ENCODE measurements at regions not wholly inside any gene's neighbourhood (a gene's known extent, or its start where the extent isn't known, plus 50 kb on each side); places are given as distances from the start of the nearest gene placed in this dataset.

GRCh38 chr4:28369499-28369898, 1508.9 kb downstream of the STIM2 start:
- Histone ChIP-seq H3K4me1 (no peaks in the 10 kb centered on the region), H3K27me3 (no peaks in the 10 kb centered on the region), H3K4me3 (no peak overlapping the region), H3K9me3 (no peaks in the 10 kb centered on the region), H3K27ac (no peak overlapping the region), H3K36me3 (no peaks in the 10 kb centered on the region)
- TF ChIP-seq EP300 (IDR thresholded peaks at IDR 0.05) (no peak), POLR2AphosphoS5 (IDR thresholded peaks at IDR 0.05) (no peak), POLR2A (IDR thresholded peaks at IDR 0.05) (no peak), CTCF (IDR thresholded peaks at IDR 0.05) (no peak)
- WGBS, 2 donors: 90 to 97% methylated on average over 1 of the region's 1 CpG
- ATAC-seq (ENCODE audit: low FRiP score in 2 of 2) (no peak), DNase-seq (no peak)

- TF ChIP-seq CTCF (IDR thresholded peaks at IDR 0.05) (no peak), POLR2AphosphoS5 (IDR thresholded peaks at IDR 0.05) (no peak)
- Histone ChIP-seq H3K27me3 (no peaks in the 10 kb centered on the region), H3K4me3 (no peak overlapping the region), H3K4me1 (no peaks in the 10 kb centered on the region), H3K27ac (no peak overlapping the region), H3K36me3 (no peaks in the 10 kb centered on the region), H3K9me3 (no peaks in the 10 kb centered on the region)
- DNase-seq (no peak), ATAC-seq (ENCODE audit: low FRiP score in 2 of 2) (no peak)
Measured at GRCh38 chr4:28373191-28373590, 1512.5 kb downstream of the STIM2 start.

GRCh38 chr4:28373601-28374000, 1513.0 kb downstream of the STIM2 start:
- DNase-seq: no peak
- H3K4me3 ChIP-seq: no peak overlapping the region
- no peaks in the 10 kb centered on the region for H3K4me1 ChIP-seq
- no peaks in the 10 kb centered on the region for H3K27me3 ChIP-seq
- TF ChIP-seq EP300 (IDR thresholded peaks at IDR 0.05): no peak
- WGBS, 2 donors: 66 to 83% methylated on average over 1 of the region's 1 CpG
- no peaks in the 10 kb centered on the region for H3K9me3 ChIP-seq
- H3K36me3 ChIP-seq: no peaks in the 10 kb centered on the region
- H3K27ac ChIP-seq: no peak overlapping the region
- ATAC-seq (ENCODE audit: low FRiP score in 2 of 2): no peak

GRCh38 chr4:28378109-28378830, 1517.6 kb downstream of the STIM2 start:
- WGBS, 2 donors: 68 to 75% methylated on average over 6 of the region's 6 CpGs

GRCh38 chr4:28385801-28386200, 1525.2 kb downstream of the STIM2 start:
- WGBS, 2 donors: 90 to 94% methylated on average over 2 of the region's 2 CpGs
- Histone ChIP-seq H3K4me3 (no peak overlapping the region), H3K36me3 (no peaks in the 10 kb centered on the region), H3K27ac (no peak overlapping the region), H3K27me3 (no peaks in the 10 kb centered on the region), H3K9me3 (no peaks in the 10 kb centered on the region), H3K4me1 (no peaks in the 10 kb centered on the region)
- TF ChIP-seq POLR2AphosphoS5 (IDR thresholded peaks at IDR 0.05) (no peak), POLR2A (IDR thresholded peaks at IDR 0.05) (no peak)
- no peak for DNase-seq
- no peak for ATAC-seq (ENCODE audit: low FRiP score in 2 of 2)

More at GRCh38 chr4:28378109-28378830, 1517.6 kb downstream of the STIM2 start:
- Histone ChIP-seq H3K4me1 (no peaks in the 10 kb centered on the region), H3K4me3 (no peak overlapping the region), H3K36me3 (no peaks in the 10 kb centered on the region), H3K9me3 (no peaks in the 10 kb centered on the region), H3K27ac (no peak overlapping the region), H3K27me3 (no peaks in the 10 kb centered on the region)
- no peak for TF ChIP-seq POLR2AphosphoS5 (IDR thresholded peaks at IDR 0.05)
- TF ChIP-seq POLR2A (IDR thresholded peaks at IDR 0.05): no peak
- no peak for TF ChIP-seq CTCF (IDR thresholded peaks at IDR 0.05)
- TF ChIP-seq EP300 (IDR thresholded peaks at IDR 0.05): no peak
- ATAC-seq (ENCODE audit: low FRiP score in 2 of 2): no peak
- no peak for DNase-seq

- no peak overlapping the region for H3K4me3 ChIP-seq
- DNase-seq (no peak), ATAC-seq (ENCODE audit: low FRiP score in 2 of 2) (no peak)
- no peak overlapping the region for H3K27ac ChIP-seq
- H3K9me3 ChIP-seq: no peaks in the 10 kb centered on the region
- no peaks in the 10 kb centered on the region for H3K36me3 ChIP-seq
- TF ChIP-seq POLR2A (IDR thresholded peaks at IDR 0.05) (no peak), CTCF (IDR thresholded peaks at IDR 0.05) (no peak), POLR2AphosphoS5 (IDR thresholded peaks at IDR 0.05) (no peak), EP300 (IDR thresholded peaks at IDR 0.05) (no peak)
- H3K27me3 ChIP-seq: no peaks in the 10 kb centered on the region
- H3K4me1 ChIP-seq: no peaks in the 10 kb centered on the region
Measured at GRCh38 chr4:28386776-28387175, 1526.1 kb downstream of the STIM2 start.
